Neural cell (in vitro differentiated cells): ENCODE measurements at regions not wholly inside any gene's neighbourhood (a gene's known extent, or its start where the extent isn't known, plus 50 kb on each side); places are given as distances from the start of the nearest gene placed in this dataset.

Experiments
- H2AFZ ChIP-seq: fragments of 200-600, 300-800 bp; sonication (generic), shearing (Covaris generic); 2 replicates; pipeline ENCODE4 v1.6.0; 2014; ENCODE audit warnings: low read depth, mild to moderate bottlenecking, antibody characterized with exemption, low read length, moderate library complexity
- H3F3A ChIP-seq: fragments of 200-600 bp; shearing (Covaris generic); 2 replicates; pipeline ENCODE4 v1.6.1; 2016; ENCODE audit warnings: mild to moderate bottlenecking, moderate library complexity, mixed read lengths, antibody characterized with exemption, low read length; ENCODE audit not compliant: insufficient read depth, poor library complexity, severe bottlenecking
- H3K27ac ChIP-seq: fragments of 200-600, 300-800 bp; sonication (generic), shearing (Covaris generic); 2 replicates; pipeline ENCODE4 v1.5.1; 2014; ENCODE audit warnings: mild to moderate bottlenecking, low read length, moderate library complexity
- H3K27me3 ChIP-seq: fragments of 300-800, 200-600 bp; sonication (generic), shearing (Covaris generic); 2 replicates; pipeline ENCODE4 v1.6.0; 2014; ENCODE audit warnings: mild to moderate bottlenecking, low read depth, low read length, moderate library complexity; ENCODE audit not compliant: insufficient read depth
- H3K36me3 ChIP-seq: fragments of 300-800, 200-600 bp; sonication (generic), shearing (Covaris generic); 2 replicates; pipeline ENCODE4 v1.5.1; 2014; ENCODE audit warnings: mild to moderate bottlenecking, antibody characterized with exemption, low read length, moderate library complexity; ENCODE audit not compliant: insufficient read depth
- H3K4me2 ChIP-seq: fragments of 300-800, 200-600 bp; sonication (generic), shearing (Covaris generic); 2 replicates; pipeline ENCODE4 v1.6.0; 2014; ENCODE audit warnings: mild to moderate bottlenecking, low read length
- H3K4me3 ChIP-seq: fragments of 300-800, 200-600 bp; sonication (generic), shearing (Covaris generic); 2 replicates; pipeline ENCODE4 v1.5.1; 2014; ENCODE audit warnings: mild to moderate bottlenecking, low read length, moderate library complexity
- H3K79me2 ChIP-seq: fragments of 200-600 bp; shearing (Covaris generic); replicated peaks from 2 replicates; pipeline ENCODE4 v1.6.0; 2014; ENCODE audit warnings: mild to moderate bottlenecking, low read length, moderate library complexity; ENCODE audit not compliant: insufficient read depth
- H3K9ac ChIP-seq: fragments of 300-800, 200-600 bp; sonication (generic), shearing (Covaris generic); 2 replicates; pipeline ENCODE4 v1.6.1; 2016; ENCODE audit warnings: mild to moderate bottlenecking, low read length, mixed read lengths
- H3K9me2 ChIP-seq: fragments of 200-600 bp; shearing (Covaris generic); 2 replicates; pipeline ENCODE4 v1.6.1; 2016; ENCODE audit warnings: mild to moderate bottlenecking, low read length, mixed read lengths; ENCODE audit not compliant: insufficient read depth
- H3K9me3 ChIP-seq: fragments of 200-600, 300-800 bp; sonication (generic), shearing (Covaris generic); 2 replicates; pipeline ENCODE4 v1.6.1; 2016; ENCODE audit warnings: mild to moderate bottlenecking, mixed run types, low read length, moderate library complexity, mixed read lengths
- H4K20me1 ChIP-seq: fragments of 200-600 bp; shearing (Covaris generic); 2 replicates; pipeline ENCODE4 v1.6.1; 2016; ENCODE audit warnings: mild to moderate bottlenecking, mixed run types; ENCODE audit not compliant: insufficient read depth
- EP300 ChIP-seq: fragments of 450-650 bp; conservative IDR thresholded peaks from 2 replicates; pipeline ENCODE4 v1.6.1; 2014; ENCODE audit warnings: antibody characterized with exemption, mild to moderate bottlenecking, moderate library complexity; ENCODE audit not compliant: poor library complexity, severe bottlenecking
- EZH2 ChIP-seq: fragments of 200-600, 300-800 bp; shearing (Covaris generic), sonication (generic); IDR thresholded peaks from 2 replicates; pipeline ENCODE4 v1.6.1; 2014; ENCODE audit warnings: antibody characterized with exemption, low read length, borderline replicate concordance, mild to moderate bottlenecking; ENCODE audit not compliant: insufficient read depth, poor library complexity, severe bottlenecking
- POLR2AphosphoS5 ChIP-seq: IDR thresholded peaks from 2 replicates; pipeline ENCODE4 v1.6.1; 2012
- RAD21 ChIP-seq: fragments of 450-650 bp; conservative IDR thresholded peaks from 2 replicates; pipeline ENCODE4 v1.6.1; 2014; ENCODE audit warnings: antibody characterized with exemption, mild to moderate bottlenecking, moderate library complexity
- SMC3 ChIP-seq: fragments of 450-650 bp; conservative IDR thresholded peaks from 2 replicates; pipeline ENCODE4 v1.6.1; 2014; ENCODE audit warnings: antibody characterized with exemption, mild to moderate bottlenecking, moderate library complexity; ENCODE audit not compliant: poor library complexity
- TAF1 ChIP-seq: IDR thresholded peaks from 2 replicates; pipeline ENCODE4 v1.6.1; 2012; ENCODE audit warnings: low read depth
- TF ChIP-seq, protein P1 (sequence below): IDR thresholded peaks from 2 replicates; pipeline ENCODE4 v1.6.1; 2012; ENCODE audit warnings: borderline replicate concordance
- TF ChIP-seq, protein P2 (sequence below): fragments of 450-650 bp; IDR thresholded peaks from 2 replicates; pipeline ENCODE4 v1.5.1; 2014; ENCODE audit warnings: antibody characterized with exemption, mild to moderate bottlenecking, moderate library complexity; ENCODE audit not compliant: poor library complexity, severe bottlenecking

DNA sequence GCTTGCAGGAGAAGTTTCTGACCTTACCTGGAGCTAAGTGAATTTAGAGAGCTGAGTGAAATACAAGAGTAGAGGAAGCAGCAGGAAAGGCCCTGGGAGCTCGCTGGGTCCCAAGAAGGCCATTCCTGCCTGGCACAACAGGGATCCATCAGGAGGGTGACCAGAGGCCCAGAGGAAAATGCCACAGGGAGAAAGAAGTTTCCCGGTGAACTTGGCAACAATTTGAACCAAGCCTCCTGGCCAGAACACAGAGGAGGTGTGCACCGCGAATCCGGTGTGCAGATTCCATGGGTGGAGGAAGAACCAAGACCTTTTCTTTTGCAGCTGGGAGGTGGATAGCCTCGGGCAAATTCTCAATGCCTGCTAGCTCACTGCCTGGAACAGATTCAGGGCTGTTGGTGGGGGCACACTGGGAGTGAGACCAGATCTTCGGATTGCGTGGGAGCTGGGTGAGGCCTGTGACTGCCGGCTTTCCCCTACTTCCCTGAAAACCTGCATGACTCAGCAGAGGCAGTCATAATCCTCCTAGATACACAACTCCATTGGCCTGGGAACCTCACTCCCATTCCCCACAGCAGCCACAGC is 1850.9 kb upstream of the NUDT12 start:
- H3F3A ChIP-seq = no peaks in the 10 kb centered on the region
- H3K27ac ChIP-seq = no peak overlapping the region
- no peak overlapping the region for H3K9ac ChIP-seq
- no peaks in the 10 kb centered on the region for H3K9me2 ChIP-seq
- no peaks in the 10 kb centered on the region for H3K9me3 ChIP-seq
- no peak overlapping the region for H2AFZ ChIP-seq
- H3K79me2 ChIP-seq = no peaks in the 10 kb centered on the region
- H4K20me1 ChIP-seq = no peaks in the 10 kb centered on the region
- TF ChIP-seq, protein P1, sequence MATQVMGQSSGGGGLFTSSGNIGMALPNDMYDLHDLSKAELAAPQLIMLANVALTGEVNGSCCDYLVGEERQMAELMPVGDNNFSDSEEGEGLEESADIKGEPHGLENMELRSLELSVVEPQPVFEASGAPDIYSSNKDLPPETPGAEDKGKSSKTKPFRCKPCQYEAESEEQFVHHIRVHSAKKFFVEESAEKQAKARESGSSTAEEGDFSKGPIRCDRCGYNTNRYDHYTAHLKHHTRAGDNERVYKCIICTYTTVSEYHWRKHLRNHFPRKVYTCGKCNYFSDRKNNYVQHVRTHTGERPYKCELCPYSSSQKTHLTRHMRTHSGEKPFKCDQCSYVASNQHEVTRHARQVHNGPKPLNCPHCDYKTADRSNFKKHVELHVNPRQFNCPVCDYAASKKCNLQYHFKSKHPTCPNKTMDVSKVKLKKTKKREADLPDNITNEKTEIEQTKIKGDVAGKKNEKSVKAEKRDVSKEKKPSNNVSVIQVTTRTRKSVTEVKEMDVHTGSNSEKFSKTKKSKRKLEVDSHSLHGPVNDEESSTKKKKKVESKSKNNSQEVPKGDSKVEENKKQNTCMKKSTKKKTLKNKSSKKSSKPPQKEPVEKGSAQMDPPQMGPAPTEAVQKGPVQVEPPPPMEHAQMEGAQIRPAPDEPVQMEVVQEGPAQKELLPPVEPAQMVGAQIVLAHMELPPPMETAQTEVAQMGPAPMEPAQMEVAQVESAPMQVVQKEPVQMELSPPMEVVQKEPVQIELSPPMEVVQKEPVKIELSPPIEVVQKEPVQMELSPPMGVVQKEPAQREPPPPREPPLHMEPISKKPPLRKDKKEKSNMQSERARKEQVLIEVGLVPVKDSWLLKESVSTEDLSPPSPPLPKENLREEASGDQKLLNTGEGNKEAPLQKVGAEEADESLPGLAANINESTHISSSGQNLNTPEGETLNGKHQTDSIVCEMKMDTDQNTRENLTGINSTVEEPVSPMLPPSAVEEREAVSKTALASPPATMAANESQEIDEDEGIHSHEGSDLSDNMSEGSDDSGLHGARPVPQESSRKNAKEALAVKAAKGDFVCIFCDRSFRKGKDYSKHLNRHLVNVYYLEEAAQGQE = no peak
- TF ChIP-seq EP300 = no peak
- no peak for TF ChIP-seq POLR2AphosphoS5
- no peak for TF ChIP-seq RAD21
- TF ChIP-seq, protein P2, sequence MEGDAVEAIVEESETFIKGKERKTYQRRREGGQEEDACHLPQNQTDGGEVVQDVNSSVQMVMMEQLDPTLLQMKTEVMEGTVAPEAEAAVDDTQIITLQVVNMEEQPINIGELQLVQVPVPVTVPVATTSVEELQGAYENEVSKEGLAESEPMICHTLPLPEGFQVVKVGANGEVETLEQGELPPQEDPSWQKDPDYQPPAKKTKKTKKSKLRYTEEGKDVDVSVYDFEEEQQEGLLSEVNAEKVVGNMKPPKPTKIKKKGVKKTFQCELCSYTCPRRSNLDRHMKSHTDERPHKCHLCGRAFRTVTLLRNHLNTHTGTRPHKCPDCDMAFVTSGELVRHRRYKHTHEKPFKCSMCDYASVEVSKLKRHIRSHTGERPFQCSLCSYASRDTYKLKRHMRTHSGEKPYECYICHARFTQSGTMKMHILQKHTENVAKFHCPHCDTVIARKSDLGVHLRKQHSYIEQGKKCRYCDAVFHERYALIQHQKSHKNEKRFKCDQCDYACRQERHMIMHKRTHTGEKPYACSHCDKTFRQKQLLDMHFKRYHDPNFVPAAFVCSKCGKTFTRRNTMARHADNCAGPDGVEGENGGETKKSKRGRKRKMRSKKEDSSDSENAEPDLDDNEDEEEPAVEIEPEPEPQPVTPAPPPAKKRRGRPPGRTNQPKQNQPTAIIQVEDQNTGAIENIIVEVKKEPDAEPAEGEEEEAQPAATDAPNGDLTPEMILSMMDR = no peak
- no peak for TF ChIP-seq SMC3
- TF ChIP-seq TAF1 = no peak
- no peak for TF ChIP-seq EZH2
- H3K27me3 ChIP-seq = no peaks in the 10 kb centered on the region
- no peak overlapping the region for H3K4me3 ChIP-seq
- H3K36me3 ChIP-seq = no peaks in the 10 kb centered on the region
- H3K4me2 ChIP-seq = no peak overlapping the region

DNA sequence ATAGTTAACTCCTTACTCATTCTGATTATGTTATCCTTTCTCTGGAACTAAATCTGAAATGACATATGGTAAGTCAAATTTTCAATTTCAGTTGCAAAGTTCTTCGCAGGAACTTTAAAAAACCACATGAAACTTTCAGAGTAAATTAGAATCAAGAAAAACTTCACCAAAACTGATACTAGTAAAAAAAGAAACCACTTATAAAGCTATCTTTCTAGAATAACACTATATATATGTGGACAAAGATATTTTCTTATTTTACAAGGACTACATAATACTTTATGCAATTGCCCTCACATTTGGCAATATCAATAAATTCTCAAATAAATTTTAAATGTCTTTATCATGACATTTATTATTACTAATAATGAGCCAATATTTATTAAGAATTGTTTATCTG is 1847.1 kb upstream of the NUDT12 start:
- no peaks in the 10 kb centered on the region for H3K27me3 ChIP-seq
- no peaks in the 10 kb centered on the region for H4K20me1 ChIP-seq
- H3K9ac ChIP-seq = no peak overlapping the region
- H3F3A ChIP-seq = no peaks in the 10 kb centered on the region
- H3K79me2 ChIP-seq = no peaks in the 10 kb centered on the region
- no peak overlapping the region for H2AFZ ChIP-seq
- TF ChIP-seq POLR2AphosphoS5 (no peak), TAF1 (no peak), SMC3 (no peak), EZH2 (no peak)
- TF ChIP-seq, protein P2 = no peak
- TF ChIP-seq, protein P1 = no peak
- no peak overlapping the region for H3K27ac ChIP-seq
- H3K36me3 ChIP-seq = no peaks in the 10 kb centered on the region
- no peaks in the 10 kb centered on the region for H3K9me3 ChIP-seq
- no peaks in the 10 kb centered on the region for H3K9me2 ChIP-seq
- no peak overlapping the region for H3K4me2 ChIP-seq
- no peak overlapping the region for H3K4me3 ChIP-seq
